Stimulated activated CD4-positive, alpha-beta T cell treated with anti-CD3 and anti-CD28 coated beads, Interleukin-4, amount 100 ng/mL, for 24 hours (primary cell): ENCODE measurements at regions not wholly inside any gene's neighbourhood (a gene's known extent, or its start where the extent isn't known, plus 50 kb on each side); places are given as distances from the start of the nearest gene placed in this dataset.
"Not testable (repeated sequence)": the region's sequence is repeated elsewhere in the genome, so short reads cannot be mapped to it uniquely, and the experiment has no call there.

Source experiments
- DNase-seq: peaks from one replicate; pipeline ENCODE4 v3.0.0-alpha.2; 2020

- DNase-seq = no peak
These were observed 51.4 kb downstream of the SLC41A2 start for GRCh38 chr12:104906695-104907094.

GRCh38 chr12:104905446-104905845 is 52.6 kb downstream of the SLC41A2 start:
- DNase-seq = not testable (repeated sequence)

- DNase-seq = no peak
These were observed 54.3 kb downstream of the SLC41A2 start for GRCh38 chr12:104903648-104904423.

- no peak for DNase-seq
These were observed 56.0 kb downstream of the SLC41A2 start for GRCh38 chr12:104902125-104902524.

- no peak for DNase-seq
These were observed 61.4 kb downstream of the SLC41A2 start for GRCh38 chr12:104896710-104897109.

GRCh38 chr12:104896146-104896545 is 61.9 kb downstream of the SLC41A2 start:
- DNase-seq = no peak

GRCh38 chr12:104895415-104895814 is 62.7 kb downstream of the SLC41A2 start:
- DNase-seq = no peak

- no peak for DNase-seq
These were observed 67.5 kb downstream of the SLC41A2 start for GRCh38 chr12:104890476-104891096.

- DNase-seq = no peak
These were observed 68.4 kb downstream of the SLC41A2 start for GRCh38 chr12:104889735-104890134.

- no peak for DNase-seq
These were observed 69.2 kb downstream of the SLC41A2 start for GRCh38 chr12:104888892-104889291.

GRCh38 chr12:104888481-104888880 is 69.6 kb downstream of the SLC41A2 start:
- DNase-seq = no peak

GRCh38 chr12:104887452-104887851 is 70.6 kb downstream of the SLC41A2 start:
- no peak for DNase-seq

GRCh38 chr12:104886418-104887401 is 71.4 kb downstream of the SLC41A2 start:
- DNase-seq = no peak

- DNase-seq = not testable (repeated sequence)
These were observed 79.2 kb downstream of the SLC41A2 start for GRCh38 chr12:104878858-104879257.

GRCh38 chr12:104877103-104877705 is 80.9 kb downstream of the SLC41A2 start:
- peak; percentile 43 for DNase-seq

GRCh38 chr12:104873374-104873773 is 84.7 kb downstream of the SLC41A2 start:
- DNase-seq = no peak

- no peak for DNase-seq
These were observed 87.3 kb downstream of the SLC41A2 start for GRCh38 chr12:104870797-104871196.

- no peak for DNase-seq
These were observed 91.8 kb downstream of the SLC41A2 start for GRCh38 chr12:104866291-104866690.

GRCh38 chr12:104865080-104865479 is 93.0 kb downstream of the SLC41A2 start:
- no peak for DNase-seq

- no peak for DNase-seq
These were observed 93.4 kb downstream of the SLC41A2 start for GRCh38 chr12:104864668-104865067.

- DNase-seq = no peak
These were observed 94.7 kb downstream of the SLC41A2 start for GRCh38 chr12:104863296-104863948.
